HG02759 (cell line): ENCODE measurements at regions not wholly inside any gene's neighbourhood (a gene's known extent, or its start where the extent isn't known, plus 50 kb on each side); places are given as distances from the start of the nearest gene placed in this dataset.

Experiments
- ATAC-seq: cut with Tn5 transposase; IDR thresholded peaks from one replicate; pipeline ENCODE4 v1.9.1; 2021; ENCODE audit warnings: mild to moderate bottlenecking, moderate library complexity; ENCODE audit not compliant: unreplicated experiment

GRCh38 chr1:14031461-14031860, 331.5 kb downstream of the PRDM2 start:
- ATAC-seq: no peak

DNA sequence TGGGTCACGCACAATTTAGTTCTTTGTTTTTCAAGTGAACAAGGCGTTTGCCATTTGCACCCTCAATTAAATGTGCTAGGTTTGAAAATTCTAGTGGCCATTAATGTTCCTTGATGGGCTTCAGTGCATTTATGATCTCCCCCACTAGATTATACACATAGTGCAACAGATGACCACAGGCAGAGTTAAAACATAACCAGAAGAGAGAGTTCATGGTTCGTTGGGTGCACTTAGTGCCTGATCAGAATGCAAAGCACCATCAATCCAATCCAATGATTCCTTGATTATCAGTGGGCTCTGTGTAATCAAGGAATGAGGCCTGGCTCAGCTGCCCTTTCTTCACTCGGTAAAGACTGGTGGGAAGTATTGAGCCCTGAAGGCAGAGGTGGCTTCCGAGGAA, 334.5 kb downstream of the PRDM2 start:
- ATAC-seq: no peak

- ATAC-seq: no peak
These were observed 337.3 kb downstream of the PRDM2 start for GRCh38 chr1:14037101-14037847.

DNA sequence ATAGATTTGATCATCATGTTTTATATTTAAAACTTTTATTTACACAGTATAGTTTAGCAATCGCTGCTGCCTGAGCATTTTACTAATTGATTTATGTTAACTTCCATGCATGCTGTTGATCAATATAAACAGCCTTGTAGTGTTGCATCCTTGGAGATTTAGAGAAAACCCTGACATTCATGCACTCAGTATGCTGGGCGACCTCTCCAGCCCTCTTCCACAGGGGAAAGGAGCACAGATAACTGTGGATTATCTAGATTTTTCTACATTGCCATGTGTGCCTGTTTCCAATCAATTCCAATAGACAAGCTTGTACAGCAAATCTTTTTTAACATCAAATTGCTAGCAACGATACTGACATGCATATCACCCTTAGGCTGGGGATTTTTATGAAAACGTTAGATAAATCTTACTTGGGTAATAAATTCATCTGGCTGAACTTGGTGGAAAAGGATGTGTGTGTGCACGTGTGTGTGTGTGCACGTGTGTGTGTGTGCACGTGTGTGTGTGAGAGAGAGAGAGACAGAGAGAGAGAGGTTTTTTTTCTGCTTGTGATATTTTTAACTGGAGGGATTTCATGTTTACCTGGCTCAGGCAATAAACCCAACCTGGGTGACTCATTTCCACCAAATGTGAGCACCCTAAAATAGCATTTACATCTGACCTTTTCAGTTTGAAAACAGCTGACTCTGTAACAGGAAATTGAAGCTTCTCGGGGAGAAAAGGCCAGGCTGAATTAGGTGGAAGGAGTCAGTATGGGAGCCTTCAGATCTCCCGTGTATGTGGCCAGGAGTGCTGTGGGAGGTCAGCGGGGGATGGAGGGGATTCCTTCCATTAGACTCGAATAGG, 339.8 kb downstream of the PRDM2 start:
- ATAC-seq: no peak

DNA sequence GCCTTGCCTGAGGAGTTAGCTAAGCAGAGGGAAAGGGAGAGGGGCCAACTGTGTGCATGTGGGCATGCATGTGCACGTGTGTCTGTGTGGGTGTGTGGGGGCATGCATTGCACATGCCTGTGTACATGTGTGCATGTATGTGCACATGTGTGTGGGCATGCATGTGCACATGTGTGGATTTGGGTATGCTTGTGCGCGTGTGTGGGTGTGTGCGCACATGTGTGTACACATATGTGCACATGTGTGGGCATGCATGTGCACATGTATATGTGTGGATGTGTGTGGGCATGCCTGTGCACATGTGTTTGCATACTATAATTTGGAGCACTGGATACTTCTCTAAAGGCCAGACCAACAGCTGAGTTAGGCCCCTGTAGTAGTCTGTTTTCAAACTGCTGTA, 350.0 kb downstream of the PRDM2 start:
- ATAC-seq: no peak

DNA sequence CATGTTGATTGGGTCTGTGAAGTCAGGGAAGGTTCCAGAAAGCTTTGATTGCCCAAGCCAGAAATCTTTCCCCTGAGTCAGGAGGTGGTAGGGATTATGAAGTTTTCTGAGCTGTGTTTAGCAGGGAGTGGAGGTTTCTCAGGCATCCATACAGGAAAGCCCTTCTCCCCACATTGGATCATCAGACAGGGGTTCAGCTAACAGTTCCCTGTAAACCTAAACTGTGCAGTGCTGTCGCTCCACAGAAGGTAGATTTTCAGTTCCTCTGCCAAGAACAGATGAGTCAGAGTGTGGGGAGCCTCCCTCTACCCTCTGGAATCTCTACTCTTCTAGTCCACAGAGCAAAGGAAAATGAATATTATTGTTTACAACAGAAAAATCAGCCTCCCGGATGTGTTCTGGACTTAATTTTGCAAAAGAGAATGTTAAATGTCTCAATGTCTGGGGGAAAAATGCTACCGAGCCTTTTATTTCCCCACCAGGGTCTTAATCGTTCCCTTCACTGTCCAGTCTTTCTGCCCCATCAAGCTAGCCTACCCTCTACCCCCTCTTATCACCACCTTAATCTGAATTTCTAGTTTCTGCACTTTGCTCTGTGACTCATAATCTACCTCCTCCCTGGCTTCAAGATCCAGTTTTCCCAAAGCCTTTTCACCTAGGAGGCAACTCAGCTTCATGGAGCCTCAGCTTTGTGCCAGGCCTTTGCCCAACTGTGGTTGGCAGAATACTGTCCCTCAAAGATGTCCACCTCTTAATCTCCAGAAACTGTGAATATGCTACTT, 355.6 kb downstream of the PRDM2 start:
- no peak for ATAC-seq

GRCh38 chr1:14057640-14058039, 357.7 kb downstream of the PRDM2 start:
- ATAC-seq: no peak

DNA sequence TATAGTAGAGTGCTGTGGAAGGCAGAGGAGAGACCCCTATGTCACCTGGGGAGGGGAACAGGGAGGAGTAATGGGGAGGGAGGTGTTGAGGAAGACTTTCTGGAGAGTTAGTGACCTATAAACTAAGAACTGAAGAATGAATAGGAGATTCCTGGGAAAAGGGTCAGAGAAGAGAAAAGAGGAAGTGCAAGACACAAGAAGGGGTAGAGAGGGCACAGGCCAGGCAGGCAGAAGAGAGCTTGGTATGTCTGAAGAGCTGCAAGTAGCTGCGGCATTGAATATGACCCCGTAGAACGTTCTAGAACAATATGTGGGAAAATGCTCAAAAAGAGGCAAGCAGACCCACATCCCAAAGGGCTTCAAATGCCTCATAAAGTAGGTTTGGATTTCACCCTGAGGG, 361.2 kb downstream of the PRDM2 start:
- no peak for ATAC-seq

GRCh38 chr1:14061722-14062121, 361.7 kb downstream of the PRDM2 start:
- ATAC-seq: no peak

- ATAC-seq: no peak
These were observed 362.7 kb downstream of the PRDM2 start for GRCh38 chr1:14062669-14063068.

DNA sequence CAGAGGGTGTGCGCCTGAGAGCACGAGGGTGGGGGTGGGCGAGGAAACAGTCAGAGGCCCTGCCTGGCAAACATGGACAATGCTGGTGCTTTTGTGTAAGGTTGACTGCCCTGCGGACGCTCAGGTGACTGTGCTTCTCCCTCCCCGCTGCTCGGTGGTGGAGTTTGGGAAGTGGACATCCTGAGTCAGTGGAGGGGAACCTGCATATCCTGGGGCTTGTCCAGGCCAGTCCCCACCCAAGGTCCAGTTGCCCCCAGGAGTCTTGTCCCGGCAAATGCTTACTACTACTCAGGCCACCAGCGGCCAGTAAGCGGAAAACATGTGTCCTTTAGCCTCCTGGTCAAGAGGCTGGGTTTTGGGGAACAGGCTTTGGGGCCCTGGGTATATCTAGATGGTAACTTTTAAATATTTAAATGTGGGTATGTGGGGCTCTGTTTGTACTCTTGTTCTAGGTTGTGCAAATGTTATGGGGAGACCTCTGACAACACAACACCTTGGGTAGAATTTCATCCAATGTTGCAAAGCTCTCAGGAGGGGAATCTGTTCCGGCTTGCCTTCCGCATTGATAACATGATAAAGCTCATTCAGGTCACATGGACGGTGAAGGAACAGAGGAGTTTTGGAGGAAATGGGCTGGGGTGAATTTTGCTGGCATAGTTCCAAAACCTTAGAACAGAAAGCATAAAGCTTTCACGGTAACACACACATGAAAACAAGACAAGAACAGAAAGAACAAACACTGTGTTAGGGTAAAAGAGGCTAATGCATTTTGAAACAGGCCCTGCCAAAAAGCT, 364.9 kb downstream of the PRDM2 start:
- no peak for ATAC-seq

- ATAC-seq: no peak
These were observed 365.5 kb downstream of the PRDM2 start for GRCh38 chr1:14065486-14065885.

GRCh38 chr1:14067036-14067435, 367.0 kb downstream of the PRDM2 start:
- ATAC-seq: no peak

- no peak for ATAC-seq
These were observed 367.7 kb downstream of the PRDM2 start for GRCh38 chr1:14067711-14068110.

- ATAC-seq: no peak
These were observed 371.6 kb downstream of the PRDM2 start for GRCh38 chr1:14071581-14071980.

- ATAC-seq: no peak
These were observed 380.7 kb downstream of the PRDM2 start for GRCh38 chr1:14080653-14081052.

DNA sequence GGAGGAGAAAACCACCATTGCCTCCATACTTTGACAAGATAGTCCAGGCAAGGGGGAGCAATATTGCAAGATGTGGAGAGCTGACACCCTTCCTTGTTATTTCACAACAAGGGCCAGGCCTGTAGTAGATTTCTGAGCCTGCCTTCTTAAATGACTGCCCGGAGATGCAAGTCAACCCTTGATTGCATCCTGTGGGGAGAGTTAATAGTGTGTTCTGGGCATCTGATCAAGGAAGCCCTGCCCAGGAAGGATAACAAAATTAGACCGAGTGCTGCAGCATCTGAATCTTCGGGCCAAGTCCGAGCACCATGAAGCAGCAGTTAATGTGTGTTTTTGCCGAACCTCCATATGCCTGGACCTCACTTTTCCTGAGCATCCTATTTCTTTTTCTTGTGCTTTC, 382.3 kb downstream of the PRDM2 start:
- ATAC-seq: no peak

- ATAC-seq: no peak
These were observed 383.3 kb downstream of the PRDM2 start for GRCh38 chr1:14083277-14083676.

GRCh38 chr1:14083706-14084105, 383.7 kb downstream of the PRDM2 start:
- ATAC-seq: no peak

GRCh38 chr1:14090062-14090461, 390.1 kb downstream of the PRDM2 start:
- ATAC-seq: no peak

- no peak for ATAC-seq
These were observed 390.5 kb downstream of the PRDM2 start for GRCh38 chr1:14090531-14090930.
